Lower leg skin (tissue), 4 donors: ENCODE measurements at regions not wholly inside any gene's neighbourhood (a gene's known extent, or its start where the extent isn't known, plus 50 kb on each side); places are given as distances from the start of the nearest gene placed in this dataset.
"Not testable (repeated sequence)": the region's sequence is repeated elsewhere in the genome, so short reads cannot be mapped to it uniquely, and the experiment has no call there.

Experiments used
- DNase-seq, 2 donors: peaks; one replicate each; pipeline ENCODE4 v3.0.0-alpha.2; 2019; ENCODE audit warnings: low spot score in 2 of 2
- H3K4me3 ChIP-seq: fragments of 200-600 bp; sonication (generic); 2 replicates; pipeline ENCODE4 v1.5.1; 2017; ENCODE audit warnings: mild to moderate bottlenecking, low read depth; ENCODE audit not compliant: poor library complexity, severe bottlenecking
- POLR2A ChIP-seq, 2 donors: fragments of 450-650 bp; IDR thresholded peaks; one replicate each; pipeline ENCODE4 v1.6.1; 2016 to 2017; ENCODE audit warnings: antibody characterized with exemption in 2 of 2, mild to moderate bottlenecking in 1 of 2, moderate library complexity in 1 of 2
- WGBS, 2 donors: methylation state at CpG; one replicate each; pipeline ENCODE4 v1.1.5; 2018; 5-methylcytosine and 5-hydroxymethylcytosine counted together
- intact Hi-C: fragments of 100-400 bp; cut with DNase I; formaldehyde crosslinking; loops from one replicate; pipeline ENCODE4 v1.15.0; 2023; ENCODE audit warnings: low total_unique reads
- TF ChIP-seq, protein P1 (sequence below), 3 donors: fragments of 450-650 bp; IDR thresholded peaks; one replicate each; pipeline ENCODE4 v1.5.1; 2016; ENCODE audit warnings: antibody characterized with exemption in 3 of 3, mild to moderate bottlenecking in 3 of 3, moderate library complexity in 2 of 3

- intact Hi-C loops = no loop called here
Observed at GRCh38 chr20:56708991-56709390, 79.9 kb downstream of the TFAP2C start.

GRCh38 chr20:56710125-56710524 is 81.0 kb downstream of the TFAP2C start:
- TF ChIP-seq POLR2A (IDR thresholded peaks at IDR 0.05) = no peak
- TF ChIP-seq, protein P1, sequence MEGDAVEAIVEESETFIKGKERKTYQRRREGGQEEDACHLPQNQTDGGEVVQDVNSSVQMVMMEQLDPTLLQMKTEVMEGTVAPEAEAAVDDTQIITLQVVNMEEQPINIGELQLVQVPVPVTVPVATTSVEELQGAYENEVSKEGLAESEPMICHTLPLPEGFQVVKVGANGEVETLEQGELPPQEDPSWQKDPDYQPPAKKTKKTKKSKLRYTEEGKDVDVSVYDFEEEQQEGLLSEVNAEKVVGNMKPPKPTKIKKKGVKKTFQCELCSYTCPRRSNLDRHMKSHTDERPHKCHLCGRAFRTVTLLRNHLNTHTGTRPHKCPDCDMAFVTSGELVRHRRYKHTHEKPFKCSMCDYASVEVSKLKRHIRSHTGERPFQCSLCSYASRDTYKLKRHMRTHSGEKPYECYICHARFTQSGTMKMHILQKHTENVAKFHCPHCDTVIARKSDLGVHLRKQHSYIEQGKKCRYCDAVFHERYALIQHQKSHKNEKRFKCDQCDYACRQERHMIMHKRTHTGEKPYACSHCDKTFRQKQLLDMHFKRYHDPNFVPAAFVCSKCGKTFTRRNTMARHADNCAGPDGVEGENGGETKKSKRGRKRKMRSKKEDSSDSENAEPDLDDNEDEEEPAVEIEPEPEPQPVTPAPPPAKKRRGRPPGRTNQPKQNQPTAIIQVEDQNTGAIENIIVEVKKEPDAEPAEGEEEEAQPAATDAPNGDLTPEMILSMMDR (IDR thresholded peaks at IDR 0.05) = no peak
- WGBS, 2 donors = 87 to 90% methylated on average over 11 of the region's 11 CpGs
- no peak overlapping the region for H3K4me3 ChIP-seq

More at GRCh38 chr20:56708991-56709390, 79.9 kb downstream of the TFAP2C start:
- 66 to 85% methylated on average over 11 to 13 of the region's 14 CpGs for WGBS, 2 donors
- no peak for TF ChIP-seq POLR2A (IDR thresholded peaks at IDR 0.05)
- TF ChIP-seq, protein P1 (IDR thresholded peaks at IDR 0.05) = no peak
- DNase-seq = no peak
- H3K4me3 ChIP-seq = no peak overlapping the region

DNA sequence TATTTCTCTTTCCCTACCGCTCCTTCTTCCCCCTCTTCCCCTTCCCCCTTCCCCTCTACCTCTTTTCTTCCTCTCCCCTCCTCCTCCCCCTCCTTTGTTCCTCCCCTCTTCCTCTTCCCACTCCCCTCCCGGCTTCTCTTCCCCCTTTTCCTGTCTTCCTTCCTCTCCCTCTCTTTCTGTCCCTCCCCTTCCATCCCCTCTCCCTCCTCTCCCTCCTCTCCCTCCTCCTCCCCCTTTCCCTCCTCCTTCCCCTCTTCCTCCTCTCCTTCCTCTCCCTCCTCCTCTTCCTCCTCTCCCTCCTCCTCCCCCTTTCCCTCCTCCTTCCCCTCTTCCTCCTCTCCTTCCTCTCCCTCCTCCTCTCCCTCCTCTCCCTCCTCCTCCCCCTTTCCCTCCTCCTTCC is 81.5 kb downstream of the TFAP2C start:
- intact Hi-C loops, DNase-seq, H3K4me3 ChIP-seq: not testable (repeated sequence)
- 78 to 91% methylated on average over 2 of the region's 2 CpGs for WGBS, 2 donors

More at GRCh38 chr20:56710125-56710524, 81.0 kb downstream of the TFAP2C start:
- intact Hi-C loops = no loop called here
- no peak for DNase-seq

DNA sequence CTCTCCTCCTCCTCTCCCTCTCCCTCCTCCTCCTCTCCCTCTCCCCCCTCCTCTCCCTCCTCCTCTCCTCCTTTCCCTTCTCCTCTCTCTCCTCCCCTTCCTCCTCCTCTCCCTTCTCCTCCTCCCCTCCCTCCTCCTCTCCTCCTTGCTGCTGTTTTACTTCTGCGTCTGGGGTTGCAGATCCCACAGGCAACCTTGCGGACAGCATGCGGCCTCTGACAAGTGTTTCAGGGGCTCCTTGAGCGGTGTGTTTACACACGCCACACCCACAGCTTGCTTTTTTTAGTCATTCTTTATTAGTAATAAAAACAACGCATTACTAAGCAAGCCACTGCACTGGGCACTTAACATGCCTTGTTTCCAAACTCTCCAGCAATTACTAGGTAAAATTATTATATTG is 81.9 kb downstream of the TFAP2C start:
- no peak for TF ChIP-seq POLR2A (IDR thresholded peaks at IDR 0.05)
- TF ChIP-seq, protein P1 (IDR thresholded peaks at IDR 0.05) = no peak
- H3K4me3 ChIP-seq = no peak overlapping the region
- DNase-seq = no peak
- WGBS, 2 donors = 61 to 62% methylated on average over 6 of the region's 6 CpGs
- intact Hi-C loops = no loop called here

GRCh38 chr20:56715309-56715708 is 86.2 kb downstream of the TFAP2C start:
- 64 to 67% methylated on average over 10 of the region's 10 CpGs for WGBS, 2 donors
- DNase-seq = no peak
- intact Hi-C loops = no loop called here
- no peak overlapping the region for H3K4me3 ChIP-seq
- TF ChIP-seq POLR2A (IDR thresholded peaks at IDR 0.05) = no peak
- TF ChIP-seq, protein P1 (IDR thresholded peaks at IDR 0.05) = no peak

DNA sequence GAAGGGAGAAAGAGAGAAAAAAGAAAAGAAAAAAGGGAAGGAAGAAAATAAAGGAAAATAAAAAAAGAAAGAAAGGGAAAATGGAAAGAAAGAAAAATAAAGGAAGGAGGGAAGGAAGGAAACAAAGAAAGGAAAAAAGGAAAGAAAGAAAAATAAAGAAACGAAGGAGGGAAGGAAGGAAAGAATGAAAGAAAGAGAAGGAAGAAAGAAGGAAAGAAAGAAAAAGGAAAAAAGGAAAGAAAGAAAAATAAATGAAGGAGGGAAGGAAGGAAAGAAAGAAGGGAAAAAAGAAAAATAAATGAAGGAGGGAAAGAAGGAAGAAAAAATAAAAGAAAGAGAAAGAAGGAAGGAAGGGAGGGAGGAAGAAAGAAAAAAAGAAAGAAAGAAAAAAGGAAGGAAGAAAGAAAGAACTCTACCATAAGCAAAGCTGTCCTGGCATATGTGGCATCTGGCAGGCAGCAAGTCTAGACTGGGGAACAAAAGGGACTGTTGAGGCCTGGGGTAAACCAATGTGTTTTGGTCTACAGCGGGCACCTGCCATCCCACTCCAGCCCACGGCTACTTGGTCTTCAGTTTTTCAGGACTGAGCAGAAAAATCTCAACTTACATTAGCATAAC is 86.9 kb downstream of the TFAP2C start:
- WGBS, 2 donors = 37 to 64% methylated on average over 3 of the region's 3 CpGs
- no peak for DNase-seq
- no peak overlapping the region for H3K4me3 ChIP-seq
- intact Hi-C loops = no loop called here
- TF ChIP-seq POLR2A (IDR thresholded peaks at IDR 0.05) = no peak
- TF ChIP-seq, protein P1 (IDR thresholded peaks at IDR 0.05) = no peak
